BJ (cell line): ENCODE measurements at regions not wholly inside any gene's neighbourhood (a gene's known extent, or its start where the extent isn't known, plus 50 kb on each side); places are given as distances from the start of the nearest gene placed in this dataset.

Experiments
- CTCF ChIA-PET: fragments of 350-600 bp; formaldehyde crosslinking; extraction: SDS; loops from one replicate; lab custom pipeline; 2021; ENCODE audit warnings: antibody characterized with exemption, inconsistent platforms; lab: Yijun Ruan, JAX
- POLR2A ChIA-PET: fragments of 300-600 bp; sonication (Branson Sonifier 250); formaldehyde crosslinking; extraction: SDS; loops from one replicate; lab custom pipeline; 2021; ENCODE audit warnings: antibody characterized with exemption; lab: Charles Lee
- DNase-seq: peaks from one replicate; pipeline ENCODE4 v3.0.0-alpha.2; 2011; ENCODE audit warnings: low read depth
- H3K27me3 ChIP-seq: 2 replicates; pipeline ENCODE4 v1.6.0; 2011; ENCODE audit warnings: low read length; ENCODE audit not compliant: control insufficient read depth, insufficient read depth
- H3K36me3 ChIP-seq: 2 replicates; pipeline ENCODE4 v1.5.1; 2011; ENCODE audit warnings: low read length; ENCODE audit not compliant: control insufficient read depth, insufficient read depth
- H3K4me3 ChIP-seq: 2 replicates; pipeline ENCODE4 v1.5.1; 2011; ENCODE audit warnings: low read depth, mild to moderate bottlenecking, control low read depth, low read length
- TF ChIP-seq, protein P1 (sequence below): IDR thresholded peaks from 2 replicates; pipeline ENCODE4 v1.5.1; 2011; ENCODE audit warnings: low read depth, mild to moderate bottlenecking, control low read depth, inconsistent platforms, low read length, moderate library complexity; ENCODE audit not compliant: insufficient read depth

DNA sequence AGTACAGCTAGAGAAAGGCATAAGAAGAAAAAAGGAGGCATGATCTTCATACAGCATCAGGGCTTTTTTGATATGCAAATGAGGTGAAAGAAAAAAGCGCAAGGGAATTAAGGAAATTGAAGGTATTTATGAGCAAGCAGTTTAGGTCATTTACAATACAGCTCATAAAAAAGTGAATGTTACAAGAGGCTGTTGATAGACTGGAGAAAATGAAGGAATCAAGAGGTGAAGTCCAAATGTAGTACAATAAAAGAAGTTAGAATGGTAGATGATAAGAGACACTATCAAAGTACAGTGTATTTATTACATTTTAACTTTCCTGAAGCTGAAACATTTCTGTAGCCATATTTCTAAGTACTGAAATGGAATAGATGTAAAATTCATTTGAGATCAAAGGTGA is 1349.5 kb downstream of the ADGRL3 start:
- TF ChIP-seq, protein P1, sequence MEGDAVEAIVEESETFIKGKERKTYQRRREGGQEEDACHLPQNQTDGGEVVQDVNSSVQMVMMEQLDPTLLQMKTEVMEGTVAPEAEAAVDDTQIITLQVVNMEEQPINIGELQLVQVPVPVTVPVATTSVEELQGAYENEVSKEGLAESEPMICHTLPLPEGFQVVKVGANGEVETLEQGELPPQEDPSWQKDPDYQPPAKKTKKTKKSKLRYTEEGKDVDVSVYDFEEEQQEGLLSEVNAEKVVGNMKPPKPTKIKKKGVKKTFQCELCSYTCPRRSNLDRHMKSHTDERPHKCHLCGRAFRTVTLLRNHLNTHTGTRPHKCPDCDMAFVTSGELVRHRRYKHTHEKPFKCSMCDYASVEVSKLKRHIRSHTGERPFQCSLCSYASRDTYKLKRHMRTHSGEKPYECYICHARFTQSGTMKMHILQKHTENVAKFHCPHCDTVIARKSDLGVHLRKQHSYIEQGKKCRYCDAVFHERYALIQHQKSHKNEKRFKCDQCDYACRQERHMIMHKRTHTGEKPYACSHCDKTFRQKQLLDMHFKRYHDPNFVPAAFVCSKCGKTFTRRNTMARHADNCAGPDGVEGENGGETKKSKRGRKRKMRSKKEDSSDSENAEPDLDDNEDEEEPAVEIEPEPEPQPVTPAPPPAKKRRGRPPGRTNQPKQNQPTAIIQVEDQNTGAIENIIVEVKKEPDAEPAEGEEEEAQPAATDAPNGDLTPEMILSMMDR: no peak
- no peak for DNase-seq
- POLR2A ChIA-PET: no interaction called here
- Histone ChIP-seq H3K27me3 (no peaks in the 10 kb centered on the region), H3K36me3 (no peaks in the 10 kb centered on the region), H3K4me3 (no peak overlapping the region)
- CTCF ChIA-PET: no interaction called here

DNA sequence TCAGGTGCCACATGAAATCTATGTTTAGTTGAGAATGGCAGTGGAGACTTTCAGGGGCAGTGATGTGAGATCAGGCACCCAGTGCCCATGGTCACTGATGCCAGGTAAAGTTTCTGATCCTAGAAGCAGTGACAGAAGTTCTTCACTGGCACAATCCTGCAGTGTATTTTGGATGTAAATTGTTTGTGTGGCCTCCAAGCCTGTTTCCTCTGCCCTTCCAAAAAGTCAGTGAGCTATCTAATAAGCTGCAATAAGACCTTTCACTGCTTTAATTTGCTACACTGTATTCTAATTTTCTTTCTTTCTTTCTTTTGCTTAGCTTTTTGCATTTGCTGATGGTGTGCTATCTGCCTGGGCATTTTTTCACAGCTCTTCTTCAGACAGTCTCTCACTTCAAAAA is 1348.6 kb downstream of the ADGRL3 start:
- ChIA-PET POLR2A (no interaction called here), CTCF (no interaction called here)
- Histone ChIP-seq H3K27me3 (no peaks in the 10 kb centered on the region), H3K36me3 (no peaks in the 10 kb centered on the region), H3K4me3 (no peak overlapping the region)
- no peak for DNase-seq
- TF ChIP-seq, protein P1: no peak

DNA sequence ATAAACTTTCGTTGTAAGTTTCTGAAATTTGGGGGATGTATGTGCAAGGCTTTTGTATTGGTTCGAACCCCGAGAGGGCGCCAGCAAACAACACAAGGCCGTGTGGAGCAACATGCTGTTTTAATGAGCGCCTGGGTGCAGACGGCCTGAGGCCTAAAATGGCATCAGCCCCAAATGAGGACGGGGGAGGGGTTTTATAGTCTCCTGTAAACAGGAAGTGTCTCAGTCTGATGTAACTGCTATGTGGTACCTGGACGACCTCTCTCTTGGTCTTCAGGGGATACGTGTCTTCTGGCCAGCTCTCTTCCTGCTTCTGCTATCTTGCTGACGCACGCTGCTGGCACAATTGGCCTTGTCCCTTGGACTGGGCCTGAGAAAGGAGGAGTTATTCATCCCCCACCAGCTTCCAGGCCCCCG is 1348.0 kb downstream of the ADGRL3 start:
- ChIA-PET CTCF (no interaction called here), POLR2A (no interaction called here)
- Histone ChIP-seq H3K36me3 (no peaks in the 10 kb centered on the region), H3K27me3 (no peaks in the 10 kb centered on the region), H3K4me3 (no peak overlapping the region)
- TF ChIP-seq, protein P1: no peak
- DNase-seq: no peak

DNA sequence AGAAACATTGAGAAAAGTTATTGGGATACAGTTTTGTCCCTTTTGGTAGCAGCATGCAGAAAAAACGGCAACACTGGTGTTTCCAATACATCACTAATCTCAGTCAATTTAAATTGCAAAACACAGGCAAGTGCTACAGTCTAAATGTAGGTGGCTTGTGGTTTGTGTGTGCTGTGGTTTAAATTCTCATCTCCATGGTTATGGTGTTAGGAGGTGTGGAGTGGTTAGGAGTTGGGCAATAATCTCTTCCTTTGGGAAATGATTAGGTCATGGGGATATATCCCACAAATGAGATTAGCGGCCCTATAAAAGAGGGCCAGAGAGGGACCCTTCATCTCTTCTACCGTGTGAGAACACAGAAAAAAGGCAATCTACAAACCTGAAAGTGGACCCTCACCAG is 1344.3 kb downstream of the ADGRL3 start:
- POLR2A ChIA-PET: no interaction called here
- TF ChIP-seq, protein P1: no peak
- Histone ChIP-seq H3K4me3 (no peak overlapping the region), H3K27me3 (no peaks in the 10 kb centered on the region), H3K36me3 (no peaks in the 10 kb centered on the region)
- no peak for DNase-seq
- CTCF ChIA-PET: no interaction called here

DNA sequence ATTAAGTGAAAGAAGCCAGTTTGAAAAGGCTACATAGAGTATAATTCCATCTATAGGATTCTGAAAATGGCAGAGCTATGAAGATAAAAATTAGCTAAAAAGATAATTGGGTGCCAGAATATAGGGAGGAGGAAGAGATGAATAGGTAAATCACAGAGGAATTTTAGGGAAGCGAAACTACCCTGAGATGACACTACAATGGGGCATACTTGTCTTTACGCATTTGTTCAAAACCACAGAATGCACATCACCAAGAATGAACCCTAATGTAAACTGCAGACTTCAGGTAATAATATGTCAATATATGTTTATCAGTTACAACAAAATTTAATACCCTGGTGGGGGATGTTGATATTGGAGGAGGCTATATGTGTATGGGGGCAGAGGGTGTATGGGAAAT is 1342.9 kb downstream of the ADGRL3 start:
- no peaks in the 10 kb centered on the region for H3K27me3 ChIP-seq
- ChIA-PET POLR2A (no interaction called here), CTCF (no interaction called here)
- no peak for DNase-seq
- TF ChIP-seq, protein P1: no peak
- no peak overlapping the region for H3K4me3 ChIP-seq
- no peaks in the 10 kb centered on the region for H3K36me3 ChIP-seq
